DOHH2 (cell line): ENCODE measurements at regions not wholly inside any gene's neighbourhood (a gene's known extent, or its start where the extent isn't known, plus 50 kb on each side); places are given as distances from the start of the nearest gene placed in this dataset.

ENCODE experiments used
- H3F3A ChIP-seq: fragments of 200-600 bp; sonication (generic), shearing (Covaris generic); 2 replicates; pipeline ENCODE4 v1.6.0; 2016; ENCODE audit warnings: antibody characterized with exemption, mild to moderate bottlenecking; ENCODE audit not compliant: control insufficient read depth, insufficient read depth
- H3K27ac ChIP-seq: fragments of 200-600 bp; sonication (generic); 2 replicates; pipeline ENCODE4 v1.5.1; 2014; ENCODE audit warnings: low read depth, mild to moderate bottlenecking, low read length, moderate library complexity
- H3K27me3 ChIP-seq: fragments of 200-600 bp; sonication (generic); 2 replicates; pipeline ENCODE4 v1.6.1; 2014; ENCODE audit warnings: mild to moderate bottlenecking, low read length, mixed read lengths; ENCODE audit not compliant: control insufficient read depth
- H3K36me3 ChIP-seq: fragments of 200-600 bp; sonication (generic); 2 replicates; pipeline ENCODE4 v1.6.1; 2014; ENCODE audit warnings: mild to moderate bottlenecking, low read length, moderate library complexity, mixed read lengths; ENCODE audit not compliant: control insufficient read depth
- H3K4me1 ChIP-seq: fragments of 200-600 bp; sonication (generic); 2 replicates; pipeline ENCODE4 v1.6.1; 2014; ENCODE audit warnings: mild to moderate bottlenecking, low read length, mixed read lengths; ENCODE audit not compliant: control insufficient read depth
- H3K4me2 ChIP-seq: fragments of 200-600 bp; sonication (generic); 2 replicates; pipeline ENCODE4 v1.6.0; 2014; ENCODE audit warnings: mild to moderate bottlenecking, low read length, moderate library complexity
- H3K4me3 ChIP-seq: fragments of 200-600 bp; sonication (generic); 2 replicates; pipeline ENCODE4 v1.5.1; 2014; ENCODE audit warnings: mild to moderate bottlenecking, low read length, mixed read lengths
- H3K79me2 ChIP-seq: fragments of 200-600 bp; sonication (generic); 2 replicates; pipeline ENCODE4 v1.6.1; 2014; ENCODE audit warnings: mild to moderate bottlenecking, low read length, mixed read lengths; ENCODE audit not compliant: control insufficient read depth
- H3K9me2 ChIP-seq: fragments of 200-600 bp; sonication (generic); replicated peaks from 2 replicates; pipeline ENCODE4 v1.6.1; 2014; ENCODE audit warnings: mild to moderate bottlenecking, low read length, mixed read lengths; ENCODE audit not compliant: control insufficient read depth
- H3K9me3 ChIP-seq: fragments of 200-600 bp; sonication (generic); 2 replicates; pipeline ENCODE4 v1.6.1; 2014; ENCODE audit warnings: antibody characterized with exemption, low read length, mixed read lengths; ENCODE audit not compliant: control insufficient read depth, insufficient read depth
- H4K20me1 ChIP-seq: fragments of 200-600 bp; sonication (generic); 2 replicates; pipeline ENCODE4 v1.6.0; 2014; ENCODE audit warnings: low read depth, mild to moderate bottlenecking, antibody characterized with exemption, low read length, moderate library complexity; ENCODE audit not compliant: control insufficient read depth, insufficient read depth
- CTCF ChIP-seq: fragments of 200-600 bp; sonication (generic); IDR thresholded peaks from one replicate; pipeline ENCODE4 v1.5.1; 2014; ENCODE audit warnings: antibody characterized with exemption, mild to moderate bottlenecking, low read depth, low read length; ENCODE audit not compliant: poor library complexity, severe bottlenecking
- EZH2phosphoT487 ChIP-seq: fragments of 200-600 bp; sonication (generic); IDR thresholded peaks from 2 replicates; pipeline ENCODE4 v1.6.1; 2017; ENCODE audit warnings: borderline replicate concordance, mild to moderate bottlenecking, antibody characterized with exemption, low read length, moderate library complexity, mixed read lengths

GRCh38 chr20:24199501-24199900, 210.9 kb upstream of the GGTLC1 start:
- H3K36me3 ChIP-seq: no peaks in the 10 kb centered on the region
- no peaks in the 10 kb centered on the region for H3K79me2 ChIP-seq
- H3K9me2 ChIP-seq: no peaks in the 10 kb centered on the region
- no peaks in the 10 kb centered on the region for H3K9me3 ChIP-seq
- no peaks in the 10 kb centered on the region for H3F3A ChIP-seq
- no peak overlapping the region for H3K27ac ChIP-seq
- H3K4me2 ChIP-seq: no peak overlapping the region
- H4K20me1 ChIP-seq: no peaks in the 10 kb centered on the region
- H3K27me3 ChIP-seq: no peaks in the 10 kb centered on the region
- TF ChIP-seq CTCF (no peak), EZH2phosphoT487 (no peak)
- H3K4me1 ChIP-seq: no peaks in the 10 kb centered on the region
- no peak overlapping the region for H3K4me3 ChIP-seq

- no peaks in the 10 kb centered on the region for H3K79me2 ChIP-seq
- H3K9me2 ChIP-seq: no peaks in the 10 kb centered on the region
- TF ChIP-seq CTCF: no peak
- TF ChIP-seq EZH2phosphoT487: no peak
- H3K27ac ChIP-seq: no peak overlapping the region
- no peak overlapping the region for H3K4me3 ChIP-seq
- H3K27me3 ChIP-seq: no peaks in the 10 kb centered on the region
- H3K4me1 ChIP-seq: no peaks in the 10 kb centered on the region
- H3K36me3 ChIP-seq: no peaks in the 10 kb centered on the region
- no peaks in the 10 kb centered on the region for H3K9me3 ChIP-seq
- H4K20me1 ChIP-seq: no peaks in the 10 kb centered on the region
- H3F3A ChIP-seq: no peaks in the 10 kb centered on the region
- no peak overlapping the region for H3K4me2 ChIP-seq
Measured at GRCh38 chr20:24194143-24194542, 205.6 kb upstream of the GGTLC1 start.

- Histone ChIP-seq H3K36me3 (no peaks in the 10 kb centered on the region), H4K20me1 (no peaks in the 10 kb centered on the region), H3K79me2 (no peaks in the 10 kb centered on the region), H3K4me2 (no peak overlapping the region), H3K9me2 (no peaks in the 10 kb centered on the region), H3F3A (no peaks in the 10 kb centered on the region), H3K27ac (no peak overlapping the region), H3K4me1 (peaks cover 8% of the 10 kb centered on the region), H3K9me3 (no peaks in the 10 kb centered on the region), H3K27me3 (no peaks in the 10 kb centered on the region), H3K4me3 (no peak overlapping the region)
- no peak for TF ChIP-seq CTCF
- TF ChIP-seq EZH2phosphoT487: no peak
Measured at GRCh38 chr20:24190905-24191304, 202.3 kb upstream of the GGTLC1 start.

GRCh38 chr20:24185791-24186190, 197.2 kb upstream of the GGTLC1 start:
- H3K27me3 ChIP-seq: no peaks in the 10 kb centered on the region
- no peak overlapping the region for H3K27ac ChIP-seq
- TF ChIP-seq EZH2phosphoT487: no peak
- no peak for TF ChIP-seq CTCF
- no peaks in the 10 kb centered on the region for H4K20me1 ChIP-seq
- no peaks in the 10 kb centered on the region for H3K9me3 ChIP-seq
- H3K4me3 ChIP-seq: no peak overlapping the region
- H3K79me2 ChIP-seq: no peaks in the 10 kb centered on the region
- H3K36me3 ChIP-seq: no peaks in the 10 kb centered on the region
- H3K4me2 ChIP-seq: no peak overlapping the region
- no peaks in the 10 kb centered on the region for H3F3A ChIP-seq
- H3K4me1 ChIP-seq: peaks cover 9% of the 10 kb centered on the region
- H3K9me2 ChIP-seq: no peaks in the 10 kb centered on the region
